K562 (cell line): ENCODE measurements at regions not wholly inside any gene's neighbourhood (a gene's known extent, or its start where the extent isn't known, plus 50 kb on each side); places are given as distances from the start of the nearest gene placed in this dataset.

ENCODE experiments used
- ATAC-seq: fragments of 200-7000 bp; cut with Tn5 transposase; 3 replicates; pipeline ENCODE4 v1.9.1; 2020; ENCODE audit warnings: moderate library complexity
- BruUV-seq: library from RNA; stranded (reverse); fragments of 400-500 nt; replicated peaks from 2 replicates; lab custom pipeline; 2021; lab: Mats Ljungman, UMichigan
- CTCF ChIA-PET: fragments of 300-600 bp; formaldehyde crosslinking; extraction: SDS; loops from one replicate; lab custom pipeline; 2021; ENCODE audit warnings: low intra/inter-chr PET ratio; lab: Yijun Ruan, JAX
- POLR2A ChIA-PET: fragments of 300-600, 350-650 bp; sonication (Branson Sonifier 250); formaldehyde crosslinking; extraction: SDS; loops from one replicate; lab custom pipeline; 2021; ENCODE audit warnings: antibody characterized with exemption, inconsistent platforms; lab: Yijun Ruan, JAX
- DNase-seq, 4 experiments: peaks; one replicate each; pipeline versions ENCODE4 v3.0.0 to v3.0.0-alpha.2; 2011 to 2018; ENCODE audit warnings: low spot score in 3 of 4, mixed read lengths in 3 of 4; ENCODE audit errors: extremely low read depth in 1 of 4
- FAIRE-seq: peaks from 2 replicates; lab custom pipeline; 2011; peaks lifted over from hg19 to GRCh38; lab: Jason Lieb, UNC
- H2AFZ ChIP-seq: 2 replicates; pipeline ENCODE4 v1.6.0; 2011; ENCODE audit warnings: low read depth, low read length, control low read depth, inconsistent platforms
- H3K27ac ChIP-seq: fragments of 200-600 bp; 3 replicates; pipeline ENCODE4 v1.8.0; 2011; ENCODE audit warnings: low read depth, mild to moderate bottlenecking, control low read depth, inconsistent platforms, low read length, moderate library complexity, mixed read lengths; ENCODE audit errors: extremely low read depth
- H3K27me3 ChIP-seq, 2 experiments: fragments of 300-600 bp in 1 of 2; 2 replicates in 1 of 2; 3 replicates in 1 of 2; pipeline versions ENCODE4 v1.6.0 to v1.8.0; 2011; ENCODE audit warnings: inconsistent platforms in 2 of 2, low read length in 2 of 2, mild to moderate bottlenecking in 1 of 2, mixed read lengths in 1 of 2, moderate library complexity in 1 of 2; ENCODE audit not compliant: control insufficient read depth in 2 of 2, insufficient read depth in 2 of 2
- H3K36me3 ChIP-seq: fragments of 300-600 bp; 3 replicates; pipeline ENCODE4 v1.8.0; 2011; ENCODE audit warnings: mild to moderate bottlenecking, low read length, inconsistent platforms; ENCODE audit not compliant: control insufficient read depth, insufficient read depth
- H3K4me1 ChIP-seq, 2 experiments: fragments of 200-600 bp in 1 of 2; replicated peaks in 1 of 2; 2 replicates in 1 of 2; 3 replicates in 1 of 2; pipeline versions ENCODE4 v1.5.1 to v1.8.0; 2011; ENCODE audit warnings: inconsistent platforms in 2 of 2, low read length in 2 of 2, mild to moderate bottlenecking in 1 of 2, mixed read lengths in 1 of 2, moderate library complexity in 1 of 2; ENCODE audit not compliant: control insufficient read depth in 2 of 2, insufficient read depth in 2 of 2
- H3K4me2 ChIP-seq: 2 replicates; pipeline ENCODE4 v1.6.1; 2011; ENCODE audit warnings: low read length, control low read depth, inconsistent platforms, mixed read lengths; ENCODE audit not compliant: insufficient read depth
- H3K4me3 ChIP-seq: fragments of 200-600 bp; sonication (generic), shearing (Covaris generic); 2 replicates; pipeline ENCODE4 v1.5.1; 2016; ENCODE audit warnings: control low read depth, inconsistent platforms
- H3K79me2 ChIP-seq: fragments of 200-600 bp; 3 replicates; pipeline ENCODE4 v1.8.0; 2011; ENCODE audit warnings: low read length, inconsistent platforms; ENCODE audit not compliant: control insufficient read depth, insufficient read depth
- H3K9ac ChIP-seq, 2 experiments: 2 replicates each; pipeline versions ENCODE4 v1.6.0 to v1.6.1; 2011; ENCODE audit warnings: low read depth in 2 of 2, low read length in 2 of 2, control low read depth in 1 of 2, inconsistent platforms in 1 of 2, mild to moderate bottlenecking in 1 of 2, mixed read lengths in 1 of 2; ENCODE audit not compliant: insufficient read depth in 1 of 2
- H3K9me1 ChIP-seq: one replicate; pipeline ENCODE4 v1.6.0; 2011; ENCODE audit warnings: inconsistent platforms, mild to moderate bottlenecking, low read length, moderate library complexity; ENCODE audit not compliant: control insufficient read depth, insufficient read depth
- H3K9me3 ChIP-seq: replicated peaks from 2 replicates; pipeline ENCODE4 v1.5.1; 2011; ENCODE audit warnings: low read depth, low read length, inconsistent platforms; ENCODE audit not compliant: control insufficient read depth, insufficient read depth
- H4K20me1 ChIP-seq: replicated peaks from 2 replicates; pipeline ENCODE4 v1.6.1; 2011; ENCODE audit warnings: low read length, inconsistent platforms, mixed read lengths; ENCODE audit not compliant: control insufficient read depth, insufficient read depth
- MCM2 ChIP-seq: fragments of 450-650 bp; IDR thresholded peaks from 2 replicates; pipeline ENCODE4 v1.6.1; 2017; ENCODE audit warnings: low read depth, mild to moderate bottlenecking
- TFE3 ChIP-seq: fragments of 450-650 bp; formaldehyde crosslinking; IDR thresholded peaks from 2 replicates; pipeline ENCODE4 v1.4.0; 2020; ENCODE audit warnings: mild to moderate bottlenecking, mixed read lengths
- WGBS: fragments of 100-300 bp; shearing (Covaris generic); methylation state at CpG from one replicate; pipeline ENCODE4 v1.1.6; 2016; ENCODE audit warnings: low coverage, mixed read lengths; ENCODE audit not compliant: insufficient coverage; ENCODE audit errors: missing lambda C conversion rate; 5-methylcytosine and 5-hydroxymethylcytosine counted together
- in situ Hi-C: fragments of 300-500 bp; cut with MboI; formaldehyde crosslinking; loops from 4 replicates; pipeline ENCODE4 v1.15.0; 2018; ENCODE audit warnings: inconsistent platforms, mixed read lengths
- intact Hi-C: fragments of 100-400 bp; cut with micrococcal nuclease; formaldehyde crosslinking; loops from 2 replicates; pipeline ENCODE4 v1.14.2; 2022
- TF ChIP-seq, protein P1 (sequence below), 3 experiments: IDR thresholded peaks in 2 of 3; conservative IDR thresholded peaks in 1 of 3; 2 replicates each; pipeline ENCODE4 v1.5.1; 2011 to 2012; ENCODE audit warnings: low read length in 3 of 3, mild to moderate bottlenecking in 3 of 3, control low read depth in 2 of 3, improper control_type of control experiment in 1 of 3, inconsistent platforms in 1 of 3, low read depth in 1 of 3, mixed read lengths in 1 of 3, moderate library complexity in 1 of 3; ENCODE audit not compliant: insufficient read depth in 2 of 3

DNA sequence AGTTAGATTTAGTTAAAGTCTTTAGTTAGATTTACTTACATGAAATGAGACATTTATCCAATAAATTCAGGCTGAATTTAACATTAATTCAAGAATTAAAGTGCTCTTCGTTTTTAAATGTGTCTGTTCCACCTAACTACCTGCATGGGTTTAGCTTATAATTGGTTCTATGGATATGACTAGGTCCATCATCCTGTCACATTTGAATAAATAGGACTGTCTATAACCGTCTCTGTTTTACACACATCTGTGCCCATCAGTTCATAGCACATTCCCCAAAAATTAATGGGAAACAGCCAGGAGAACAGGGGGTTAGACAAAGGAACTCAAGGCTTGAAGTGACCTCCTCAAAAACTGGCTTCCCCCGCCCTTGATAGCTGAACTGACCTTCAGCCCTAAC, 219.6 kb downstream of the MRPL39 start:
- no peaks in the 10 kb centered on the region for H3K36me3 ChIP-seq
- H3K4me2 ChIP-seq, result no peak overlapping the region
- H3K9ac ChIP-seq, result no peak overlapping the region
- no peaks in the 10 kb centered on the region for H3K4me1 ChIP-seq
- 0% methylated on average over 3 of the region's 3 CpGs for WGBS
- ChIA-PET CTCF (no interaction called here), POLR2A (no interaction called here)
- no peaks in the 10 kb centered on the region for H3K79me2 ChIP-seq
- FAIRE-seq (no peak), ATAC-seq (no peak), DNase-seq (no peak)
- no peaks in the 10 kb centered on the region for H3K27me3 ChIP-seq
- H2AFZ ChIP-seq, result no peak overlapping the region
- in situ Hi-C loops (no loop called here), intact Hi-C loops (loop anchor here (10.0 kb wide), 1 partner anchor 1533 kb away; no protein-coding TSS in a partner anchor)
- H3K9me1 ChIP-seq, result no peaks in the 10 kb centered on the region
- H3K9me3 ChIP-seq, result no peaks in the 10 kb centered on the region
- H3K4me3 ChIP-seq, result no peak overlapping the region
- H3K27ac ChIP-seq, result no peak overlapping the region
- no peaks in the 10 kb centered on the region for H4K20me1 ChIP-seq
- no TSS peak for BruUV-seq
- TF ChIP-seq MCM2, result no peak

DNA sequence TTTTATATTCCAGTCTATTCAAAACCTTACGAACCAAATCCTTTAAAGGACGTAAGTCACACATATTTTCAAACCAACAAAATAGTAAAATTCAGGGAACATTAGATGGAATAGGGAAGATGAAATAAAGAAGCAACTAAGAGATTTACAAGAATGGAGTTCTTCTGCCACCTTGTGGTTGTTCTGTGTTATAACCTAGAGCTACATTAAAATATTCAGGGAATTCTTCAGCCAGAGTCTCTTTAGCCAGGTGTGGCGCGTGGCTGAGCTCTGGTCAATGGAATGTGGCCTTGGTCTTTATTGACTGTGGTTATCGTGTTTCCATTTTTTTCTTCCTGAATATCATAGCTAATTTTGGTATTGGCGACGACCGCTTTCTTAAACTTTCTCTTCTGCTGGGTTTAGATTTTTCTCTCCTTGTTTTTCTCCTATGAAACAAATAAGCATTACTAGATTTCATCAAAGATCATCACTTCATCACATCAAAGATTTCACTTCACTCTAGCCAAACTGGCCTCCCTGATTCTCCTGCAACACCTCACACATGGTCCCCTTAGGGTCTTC, 221.3 kb downstream of the MRPL39 start:
- FAIRE-seq, result peak; percentile 97
- 4% methylated on average over 8 of the region's 8 CpGs for WGBS
- no peaks in the 10 kb centered on the region for H3K9me3 ChIP-seq
- no peak overlapping the region for H3K9ac ChIP-seq
- H3K4me1 ChIP-seq, result no peaks in the 10 kb centered on the region
- ChIA-PET CTCF (no interaction called here), POLR2A (no interaction called here)
- no peak overlapping the region for H2AFZ ChIP-seq
- no peaks in the 10 kb centered on the region for H3K36me3 ChIP-seq
- H3K27me3 ChIP-seq, result no peaks in the 10 kb centered on the region
- no peaks in the 10 kb centered on the region for H3K9me1 ChIP-seq
- in situ Hi-C loops, result no loop called here
- ATAC-seq, result peak; percentile 83
- no peak overlapping the region for H3K4me2 ChIP-seq
- H3K27ac ChIP-seq, result no peak overlapping the region
- H3K4me3 ChIP-seq, result no peak overlapping the region
- no peaks in the 10 kb centered on the region for H3K79me2 ChIP-seq
- peak; percentile 42 to 69 (median 50) for DNase-seq
- no peaks in the 10 kb centered on the region for H4K20me1 ChIP-seq
- no TSS peak for BruUV-seq
- intact Hi-C loops, result loop anchor here (10.0 kb wide), 1 partner anchor 1531 kb away; no protein-coding TSS in a partner anchor
- TF ChIP-seq TFE3 (CRISPR knock-in tag), result no peak
- TF ChIP-seq, protein P1, sequence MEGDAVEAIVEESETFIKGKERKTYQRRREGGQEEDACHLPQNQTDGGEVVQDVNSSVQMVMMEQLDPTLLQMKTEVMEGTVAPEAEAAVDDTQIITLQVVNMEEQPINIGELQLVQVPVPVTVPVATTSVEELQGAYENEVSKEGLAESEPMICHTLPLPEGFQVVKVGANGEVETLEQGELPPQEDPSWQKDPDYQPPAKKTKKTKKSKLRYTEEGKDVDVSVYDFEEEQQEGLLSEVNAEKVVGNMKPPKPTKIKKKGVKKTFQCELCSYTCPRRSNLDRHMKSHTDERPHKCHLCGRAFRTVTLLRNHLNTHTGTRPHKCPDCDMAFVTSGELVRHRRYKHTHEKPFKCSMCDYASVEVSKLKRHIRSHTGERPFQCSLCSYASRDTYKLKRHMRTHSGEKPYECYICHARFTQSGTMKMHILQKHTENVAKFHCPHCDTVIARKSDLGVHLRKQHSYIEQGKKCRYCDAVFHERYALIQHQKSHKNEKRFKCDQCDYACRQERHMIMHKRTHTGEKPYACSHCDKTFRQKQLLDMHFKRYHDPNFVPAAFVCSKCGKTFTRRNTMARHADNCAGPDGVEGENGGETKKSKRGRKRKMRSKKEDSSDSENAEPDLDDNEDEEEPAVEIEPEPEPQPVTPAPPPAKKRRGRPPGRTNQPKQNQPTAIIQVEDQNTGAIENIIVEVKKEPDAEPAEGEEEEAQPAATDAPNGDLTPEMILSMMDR (IDR thresholded peaks at IDR 0.05 in 2 of 3, conservative IDR thresholded peaks at IDR 0.05 in 1 of 3; ENCODE audit: insufficient read depth in 2 of 3, low read depth in 1 of 3, low read length in 3 of 3), result peak; percentile 40 to 80 (median 60); a peak in 5 of 6 replicates
